Activated T-cell treated with anti-CD3 and anti-CD28 coated beads, Interleukin-2, amount 50 U/mL, for 24 hours (primary cell): ENCODE measurements at regions not wholly inside any gene's neighbourhood (a gene's known extent, or its start where the extent isn't known, plus 50 kb on each side); places are given as distances from the start of the nearest gene placed in this dataset.
"Not testable (repeated sequence)": the region's sequence is repeated elsewhere in the genome, so short reads cannot be mapped to it uniquely, and the experiment has no call there.

Experiments
- DNase-seq: peaks from one replicate; pipeline ENCODE4 v3.0.0-alpha.2; 2020
- H3K27ac Mint-ChIP-seq: 2 replicates; pipeline ENCODE4 v1.8.0; 2020; ENCODE audit warnings: mild to moderate bottlenecking, mixed read lengths
- H3K27me3 Mint-ChIP-seq: 2 replicates; pipeline ENCODE4 v1.8.0; 2020; ENCODE audit warnings: mixed read lengths
- H3K36me3 Mint-ChIP-seq: 2 replicates; pipeline ENCODE4 v1.8.0; 2020; ENCODE audit warnings: low read depth, mixed read lengths
- H3K4me1 Mint-ChIP-seq: 2 replicates; pipeline ENCODE4 v1.8.0; 2020; ENCODE audit warnings: low read depth, mixed read lengths
- H3K4me3 Mint-ChIP-seq: 2 replicates; pipeline ENCODE4 v1.8.0; 2020; ENCODE audit warnings: mild to moderate bottlenecking, moderate library complexity, mixed read lengths
- H3K9me3 Mint-ChIP-seq: 2 replicates; pipeline ENCODE4 v1.8.0; 2020; ENCODE audit warnings: mixed read lengths

DNA sequence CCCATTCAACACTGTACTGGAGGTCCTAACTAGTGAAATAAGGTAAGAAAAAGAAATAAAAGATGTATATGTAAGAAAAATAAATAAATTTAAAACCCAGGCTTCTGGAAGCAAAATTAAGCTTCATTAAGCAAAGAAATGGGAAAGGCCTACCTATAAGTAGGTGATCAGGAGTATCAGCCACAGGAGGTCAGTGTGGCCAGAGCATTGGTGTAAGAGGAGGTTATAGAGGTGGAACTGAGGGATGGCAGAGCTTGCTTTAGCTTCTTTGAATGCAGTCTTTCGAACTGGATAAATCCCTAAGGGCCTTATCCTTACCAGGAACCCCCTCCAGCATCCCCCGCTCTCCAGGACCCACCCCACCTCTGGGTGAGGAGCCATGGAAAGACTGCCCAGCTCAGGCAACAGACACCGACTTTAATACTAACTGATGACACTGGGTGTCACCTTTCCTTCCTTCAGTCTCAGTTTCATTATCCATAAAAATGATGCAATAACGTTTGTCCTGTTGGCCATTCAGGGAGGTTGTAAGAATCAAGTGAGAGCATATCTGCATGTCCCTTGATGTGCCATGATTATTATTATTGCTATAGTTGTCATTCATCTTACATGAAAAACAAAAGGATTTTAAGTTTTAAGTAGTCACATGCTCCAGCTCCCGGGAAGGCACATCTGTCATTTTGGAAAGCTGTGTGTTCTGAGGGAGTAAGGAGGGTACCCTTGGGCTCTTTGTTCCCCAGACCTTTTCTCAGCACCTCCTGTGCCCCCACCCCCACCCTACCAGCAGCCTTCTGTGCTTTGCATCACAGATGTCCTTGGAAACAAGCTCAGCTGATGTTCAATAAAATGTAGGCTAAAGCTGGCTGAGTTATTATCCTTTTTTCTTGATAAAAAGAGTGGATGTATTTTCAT is 50.8 kb upstream of the CTNNA1 start:
- no peak for DNase-seq
- Mint-ChIP-seq H3K27ac (no peak overlapping the region), H3K4me3 (no peak overlapping the region), H3K27me3 (peaks cover 84% of the 10 kb centered on the region), H3K4me1 (no peaks in the 10 kb centered on the region), H3K36me3 (no peaks in the 10 kb centered on the region), H3K9me3 (no peaks in the 10 kb centered on the region)

DNA sequence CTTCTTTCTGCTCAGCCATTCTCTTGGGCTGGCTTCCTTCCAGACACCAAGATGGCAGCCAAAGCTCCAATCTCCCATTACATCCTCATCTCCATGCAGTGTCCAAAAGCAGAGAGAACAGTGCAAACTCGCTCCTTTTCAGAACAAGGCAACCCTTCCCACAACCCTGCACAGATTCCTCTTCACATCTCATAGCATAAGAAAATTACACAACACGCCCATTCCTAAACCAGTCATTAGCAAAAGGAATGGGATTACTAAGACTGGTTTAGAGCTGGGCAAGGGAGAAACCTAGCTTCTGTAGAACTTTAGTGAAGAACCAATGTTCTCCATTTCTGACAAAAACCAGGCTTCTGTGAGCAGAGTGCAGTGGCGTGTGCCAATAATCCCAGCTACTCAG is 51.5 kb upstream of the CTNNA1 start:
- H3K27ac Mint-ChIP-seq = no peak overlapping the region
- no peak overlapping the region for H3K4me3 Mint-ChIP-seq
- H3K4me1 Mint-ChIP-seq = no peaks in the 10 kb centered on the region

DNA sequence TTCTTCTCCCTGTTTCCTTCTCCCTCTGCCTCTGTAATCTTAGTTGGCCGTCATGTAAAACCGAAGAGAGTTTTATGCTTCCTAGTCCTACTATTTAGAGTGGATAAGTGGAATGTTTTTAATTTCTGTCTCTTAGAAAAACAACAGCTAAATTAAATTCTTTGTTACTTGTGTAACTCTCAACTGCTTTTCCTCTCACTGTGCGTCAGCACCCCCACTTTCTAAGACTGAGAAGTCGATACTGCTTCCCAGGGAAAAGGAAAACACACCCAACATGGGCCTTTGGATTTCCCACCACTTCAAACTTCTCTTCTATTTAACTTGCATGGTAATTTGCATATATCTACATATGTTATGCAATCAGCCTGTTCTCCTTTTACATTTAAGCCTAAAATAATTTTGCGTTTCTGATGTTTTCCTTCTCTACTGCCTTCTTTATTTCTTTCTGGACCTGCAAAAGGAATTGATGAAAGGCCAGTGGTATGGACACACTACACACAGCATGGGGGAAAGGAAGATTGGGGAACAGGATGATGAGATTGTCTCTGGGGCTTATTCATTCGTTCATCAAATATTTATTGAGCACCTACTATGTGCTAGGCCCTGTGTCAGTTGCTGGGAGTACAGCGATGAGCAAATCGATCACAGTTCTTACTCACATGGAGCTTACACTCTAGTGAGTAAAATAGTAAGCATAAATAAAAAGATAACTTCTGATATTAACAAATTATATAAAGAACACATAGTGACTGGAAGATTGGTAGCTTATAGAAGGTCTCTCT is 52.5 kb upstream of the CTNNA1 start:
- H3K4me3 Mint-ChIP-seq = no peak overlapping the region
- no peak overlapping the region for H3K27ac Mint-ChIP-seq
- peaks cover 81% of the 10 kb centered on the region for H3K27me3 Mint-ChIP-seq
- no peaks in the 10 kb centered on the region for H3K36me3 Mint-ChIP-seq
- H3K4me1 Mint-ChIP-seq = no peaks in the 10 kb centered on the region
- no peaks in the 10 kb centered on the region for H3K9me3 Mint-ChIP-seq
- DNase-seq = no peak

More for the DNA sequence above, 51.5 kb upstream of the CTNNA1 start:
- Mint-ChIP-seq H3K27me3 (peaks cover 80% of the 10 kb centered on the region), H3K9me3 (no peaks in the 10 kb centered on the region), H3K36me3 (no peaks in the 10 kb centered on the region)
- DNase-seq = no peak

DNA sequence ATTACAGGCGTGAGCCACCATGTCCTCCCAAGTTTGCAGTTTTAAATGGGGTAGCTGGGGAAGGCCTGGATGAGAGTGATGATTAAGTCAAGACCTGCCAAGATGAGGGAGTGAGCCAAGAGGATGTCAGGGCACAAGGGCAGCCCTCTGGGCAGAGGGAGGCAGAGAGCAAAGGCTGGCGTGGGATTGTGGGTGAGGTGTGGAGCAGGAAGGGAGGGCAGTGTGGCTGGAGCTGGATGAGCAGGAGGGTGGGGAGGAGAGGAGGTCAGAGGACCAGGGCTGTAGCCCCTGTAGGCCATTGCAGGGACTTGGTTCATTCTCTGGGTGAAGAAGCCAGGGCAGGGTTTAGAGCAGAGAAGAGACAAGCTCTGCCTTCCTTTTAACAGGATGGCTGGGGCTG is 53.7 kb upstream of the CTNNA1 start:
- Mint-ChIP-seq H3K9me3 (no peaks in the 10 kb centered on the region), H3K27ac (no peak overlapping the region), H3K36me3 (no peaks in the 10 kb centered on the region), H3K4me1 (no peaks in the 10 kb centered on the region), H3K27me3 (peaks cover 76% of the 10 kb centered on the region), H3K4me3 (no peak overlapping the region)
- DNase-seq = no peak

DNA sequence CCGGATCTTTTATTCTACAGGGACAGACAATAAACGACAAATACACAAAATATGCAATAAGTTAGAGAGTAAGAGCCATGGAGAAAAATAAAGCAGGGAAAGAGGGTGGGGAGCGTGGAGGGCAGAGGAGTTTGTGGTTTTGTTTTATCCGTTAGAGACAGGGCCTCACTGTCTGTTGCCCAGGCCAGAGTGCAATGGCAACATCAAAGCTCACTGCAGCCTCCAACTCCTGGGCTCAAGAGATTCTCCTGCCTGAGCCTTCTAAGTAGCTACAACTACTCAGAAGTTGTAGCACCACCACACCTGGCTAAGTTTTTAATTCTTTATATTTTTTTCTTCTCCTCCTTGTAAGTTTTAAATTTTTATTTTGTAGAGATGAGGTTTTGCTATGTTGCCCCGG is 54.5 kb upstream of the CTNNA1 start:
- Mint-ChIP-seq H3K9me3 (no peaks in the 10 kb centered on the region), H3K36me3 (no peaks in the 10 kb centered on the region), H3K4me3 (no peak overlapping the region), H3K27me3 (peaks cover 79% of the 10 kb centered on the region), H3K4me1 (no peaks in the 10 kb centered on the region), H3K27ac (no peak overlapping the region)
- no peak for DNase-seq

DNA sequence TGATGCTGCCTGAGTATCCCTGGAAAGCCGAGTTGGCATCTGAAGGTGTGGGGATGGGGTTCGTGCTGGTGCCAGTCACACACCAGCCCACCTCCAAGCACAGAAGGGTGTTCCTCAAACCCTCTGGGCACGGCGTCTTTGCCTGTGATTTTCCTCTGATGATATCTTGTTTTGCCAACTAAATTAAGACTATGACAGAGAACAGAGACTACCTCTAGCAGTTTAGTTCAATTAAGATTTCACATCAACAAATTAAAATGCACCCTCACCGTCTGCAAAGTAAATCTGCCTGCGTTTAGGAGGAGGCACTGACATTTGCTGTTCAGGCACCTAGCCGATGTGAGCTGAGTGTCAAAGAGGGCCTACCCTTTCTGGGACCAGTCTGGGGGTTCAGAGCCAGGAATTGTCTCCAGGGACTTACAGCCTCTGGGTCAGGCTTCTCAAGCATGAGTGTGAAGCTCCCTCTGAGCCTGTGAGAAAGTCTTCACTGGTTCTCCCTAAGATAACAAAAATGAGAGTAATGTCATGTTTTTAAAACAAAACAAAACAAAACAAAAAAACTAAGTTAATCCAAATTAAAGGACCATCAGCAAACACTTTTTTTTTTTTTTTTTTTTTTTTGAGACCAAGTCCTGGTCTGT is 55.4 kb upstream of the CTNNA1 start:
- Mint-ChIP-seq H3K4me1 (no peaks in the 10 kb centered on the region), H3K9me3 (no peaks in the 10 kb centered on the region), H3K36me3 (no peaks in the 10 kb centered on the region), H3K27me3 (peaks cover 76% of the 10 kb centered on the region), H3K4me3 (no peak overlapping the region), H3K27ac (no peak overlapping the region)
- no peak for DNase-seq

DNA sequence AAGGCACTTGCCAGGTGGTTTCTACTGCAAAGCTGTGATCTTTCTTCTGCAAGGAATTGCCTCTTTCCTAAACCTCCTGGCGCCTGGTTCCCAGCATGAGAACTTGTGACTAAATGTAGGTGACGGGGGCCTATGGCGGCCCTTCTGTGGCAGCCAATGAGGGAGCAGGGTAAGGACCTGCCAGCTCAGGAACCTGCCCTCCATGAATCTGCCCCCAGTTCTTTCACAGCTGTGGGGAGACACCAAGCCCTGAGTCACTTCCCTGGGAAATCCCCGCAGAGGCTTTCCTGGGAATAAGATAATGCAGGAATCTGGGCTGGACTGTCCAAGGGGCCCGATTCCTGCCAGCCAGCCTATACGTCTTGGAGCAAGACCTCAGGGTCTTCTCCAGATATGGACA is 56.7 kb upstream of the CTNNA1 start:
- H3K4me3 Mint-ChIP-seq = no peak overlapping the region
- peaks cover 4% of the 10 kb centered on the region for H3K9me3 Mint-ChIP-seq
- H3K27me3 Mint-ChIP-seq = peaks cover 79% of the 10 kb centered on the region
- no peak overlapping the region for H3K27ac Mint-ChIP-seq
- no peaks in the 10 kb centered on the region for H3K36me3 Mint-ChIP-seq
- DNase-seq = no peak
- H3K4me1 Mint-ChIP-seq = peaks cover 4% of the 10 kb centered on the region

DNA sequence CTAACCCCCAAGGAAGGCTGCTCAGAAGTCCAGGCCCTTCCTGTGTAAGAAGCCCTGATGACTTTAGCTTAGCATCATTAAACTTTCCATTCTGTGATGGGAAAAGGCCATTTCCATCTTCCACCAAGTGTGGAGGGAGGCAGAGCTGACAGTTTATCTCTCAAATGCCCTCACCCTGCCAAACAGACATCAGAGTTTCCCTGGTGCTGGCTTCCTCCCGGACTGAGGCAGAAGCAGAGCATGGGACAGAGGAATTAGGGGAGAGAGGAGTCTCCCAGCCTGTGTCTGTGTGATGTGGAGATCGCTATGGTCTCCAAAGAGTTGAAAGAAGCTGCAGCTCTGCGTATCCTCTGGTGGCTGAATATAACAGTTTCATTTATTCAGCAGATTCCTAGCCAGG is 57.4 kb upstream of the CTNNA1 start:
- Mint-ChIP-seq H3K4me3 (no peak overlapping the region), H3K36me3 (no peaks in the 10 kb centered on the region), H3K27me3 (peaks cover 79% of the 10 kb centered on the region), H3K27ac (no peak overlapping the region), H3K9me3 (peaks cover 5% of the 10 kb centered on the region), H3K4me1 (peaks cover 4% of the 10 kb centered on the region)
- DNase-seq = no peak

DNA sequence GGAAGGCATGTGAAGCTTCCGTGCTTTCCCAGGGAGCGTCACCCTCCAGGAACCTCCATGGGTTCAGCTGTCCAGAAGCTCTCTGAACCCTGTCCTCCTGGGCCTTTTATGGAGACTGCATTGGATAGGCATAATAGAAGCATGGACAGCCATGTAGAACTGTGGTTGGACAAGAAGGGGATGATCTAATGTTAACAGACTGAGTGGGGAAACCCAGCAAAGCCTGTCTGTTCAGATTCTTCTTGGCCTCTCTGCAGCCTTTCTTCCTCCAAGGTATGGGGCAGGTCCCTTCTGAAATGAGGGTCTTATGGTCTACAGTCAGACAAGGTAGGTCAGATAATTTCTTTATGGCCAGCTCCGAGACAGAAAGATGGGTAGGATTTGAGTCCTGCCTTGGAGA is 59.1 kb upstream of the CTNNA1 start:
- DNase-seq = no peak
- Mint-ChIP-seq H3K27ac (no peak overlapping the region), H3K27me3 (peaks cover 69% of the 10 kb centered on the region), H3K4me3 (no peak overlapping the region), H3K4me1 (peaks cover 4% of the 10 kb centered on the region), H3K36me3 (no peaks in the 10 kb centered on the region), H3K9me3 (peaks cover 5% of the 10 kb centered on the region)

DNA sequence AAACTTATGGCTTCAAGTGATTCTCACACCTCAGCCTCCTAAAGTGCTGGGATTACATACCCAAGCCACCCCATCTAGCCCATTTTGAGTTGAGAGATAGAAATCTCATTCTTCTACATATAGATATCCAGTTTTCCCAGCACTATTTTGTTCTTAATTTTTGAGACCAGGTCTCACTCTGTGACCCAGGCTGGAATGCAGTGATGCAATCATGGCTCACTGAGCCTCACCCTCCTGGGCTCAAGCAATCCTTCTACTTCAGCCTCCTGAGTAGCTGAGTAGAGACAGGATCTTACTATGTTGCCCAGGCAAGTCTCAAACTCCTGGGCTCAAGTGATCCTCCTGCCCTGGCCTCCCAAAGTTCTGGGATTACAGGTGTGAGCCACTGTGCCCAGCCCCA is 60.9 kb upstream of the CTNNA1 start:
- H3K4me1 Mint-ChIP-seq = peaks cover 4% of the 10 kb centered on the region
- H3K27me3 Mint-ChIP-seq = peaks cover 65% of the 10 kb centered on the region
- H3K4me3 Mint-ChIP-seq = no peak overlapping the region
- no peaks in the 10 kb centered on the region for H3K36me3 Mint-ChIP-seq
- peaks cover 5% of the 10 kb centered on the region for H3K9me3 Mint-ChIP-seq
- no peak for DNase-seq
- no peak overlapping the region for H3K27ac Mint-ChIP-seq

DNA sequence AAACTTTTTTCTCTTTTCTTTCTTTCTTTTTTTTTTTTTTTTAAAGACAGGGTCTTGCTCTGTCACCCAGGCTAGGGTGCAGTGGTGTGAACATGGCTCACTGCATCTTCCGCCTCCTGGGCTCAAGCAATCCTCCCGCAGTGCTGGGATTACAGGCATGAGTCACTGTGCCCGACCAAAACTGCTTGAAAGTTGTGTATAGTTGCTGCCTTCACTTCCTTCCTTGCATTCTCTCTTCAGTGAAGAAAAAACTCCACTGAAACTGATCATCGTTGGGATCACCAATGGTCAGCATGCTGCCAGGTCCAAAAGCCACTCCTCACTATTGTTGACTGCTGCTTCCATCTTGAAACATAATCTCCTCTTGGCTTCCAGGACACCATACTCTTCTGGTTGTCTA is 66.6 kb upstream of the CTNNA1 start:
- Mint-ChIP-seq H3K27me3 (peaks cover 67% of the 10 kb centered on the region), H3K9me3 (peaks cover 6% of the 10 kb centered on the region), H3K36me3 (no peaks in the 10 kb centered on the region), H3K4me3 (no peak overlapping the region), H3K4me1 (peaks cover 2% of the 10 kb centered on the region), H3K27ac (no peak overlapping the region)
- DNase-seq = no peak

DNA sequence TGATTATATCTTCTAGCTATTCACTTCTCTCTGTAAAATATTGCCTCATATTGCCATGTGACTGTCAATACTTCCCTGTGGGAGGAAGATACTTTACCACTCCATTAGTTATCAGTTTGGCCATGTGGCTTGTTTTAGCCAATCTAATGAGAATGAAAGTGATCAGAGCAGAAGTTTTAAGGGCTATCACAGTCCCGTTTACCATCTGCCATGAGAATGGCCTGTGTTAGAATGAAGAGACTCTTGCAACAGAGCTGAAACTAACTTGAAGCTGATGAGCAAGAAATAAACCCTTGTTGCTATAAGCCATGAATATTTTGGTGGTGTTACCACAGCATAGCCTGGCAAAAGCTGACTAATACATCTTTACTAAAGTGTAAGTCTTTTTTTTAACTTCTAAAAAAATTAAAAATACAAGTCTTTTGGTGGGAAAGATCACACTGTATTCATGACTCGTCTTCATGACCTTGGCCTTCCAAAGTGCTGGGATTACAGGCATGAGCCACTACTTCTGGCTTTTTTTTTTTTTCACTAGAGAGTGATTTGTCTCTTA is 68.0 kb upstream of the CTNNA1 start:
- H3K4me1 Mint-ChIP-seq = no peaks in the 10 kb centered on the region
- DNase-seq = no peak

DNA sequence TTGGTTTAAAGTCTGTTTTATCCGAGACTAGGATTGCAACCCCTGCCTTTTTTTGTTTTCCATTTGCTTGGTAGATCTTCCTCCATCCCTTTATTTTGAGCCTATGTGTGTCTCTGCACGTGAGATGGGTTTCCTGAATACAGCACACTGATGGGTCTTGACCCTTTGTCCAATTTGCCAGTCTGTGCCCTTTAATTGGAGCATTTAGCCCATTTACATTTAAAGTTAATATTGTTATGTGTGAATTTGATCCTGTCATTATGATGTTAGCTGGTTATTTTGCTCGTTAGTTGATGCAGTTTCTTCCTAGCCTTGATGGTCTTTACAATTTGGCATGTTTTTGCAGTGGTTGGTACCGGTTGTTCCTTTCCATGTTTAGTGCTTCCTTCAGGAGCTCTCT is 70.8 kb upstream of the CTNNA1 start:
- H3K36me3 Mint-ChIP-seq, H3K9me3 Mint-ChIP-seq, H3K27ac Mint-ChIP-seq, H3K4me1 Mint-ChIP-seq, DNase-seq, H3K4me3 Mint-ChIP-seq: not testable (repeated sequence)
- peaks cover 78% of the 10 kb centered on the region for H3K27me3 Mint-ChIP-seq

More for the DNA sequence above, 68.0 kb upstream of the CTNNA1 start:
- Mint-ChIP-seq H3K4me3 (no peak overlapping the region), H3K9me3 (peaks cover 4% of the 10 kb centered on the region), H3K27me3 (peaks cover 65% of the 10 kb centered on the region), H3K27ac (no peak overlapping the region), H3K36me3 (no peaks in the 10 kb centered on the region)

DNA sequence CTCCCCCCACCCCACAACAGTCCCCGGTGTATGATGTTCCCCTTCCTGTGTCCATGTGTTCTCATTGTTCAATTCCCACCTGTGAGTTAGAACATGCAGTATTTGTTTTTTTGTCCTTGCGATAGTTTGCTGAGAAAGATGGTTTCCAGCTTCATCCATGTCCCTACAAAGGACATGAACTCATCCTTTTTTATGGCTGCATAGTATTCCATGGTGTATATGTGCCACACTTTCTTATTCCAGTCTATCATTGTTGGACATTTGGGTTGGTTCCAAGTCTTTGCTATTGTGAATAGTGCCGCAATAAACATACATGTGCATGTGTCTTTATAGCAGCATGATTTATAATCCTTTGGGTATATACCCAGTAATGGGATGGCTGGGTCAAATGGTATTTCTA is 74.4 kb upstream of the CTNNA1 start:
- not testable (repeated sequence) for DNase-seq, H3K4me3 Mint-ChIP-seq, H3K4me1 Mint-ChIP-seq, H3K27ac Mint-ChIP-seq, H3K36me3 Mint-ChIP-seq
- H3K27me3 Mint-ChIP-seq = peaks cover 71% of the 10 kb centered on the region
- peaks cover 11% of the 10 kb centered on the region for H3K9me3 Mint-ChIP-seq
